Upper lobe of right lung (tissue), 1 donor: ENCODE measurements at regions not wholly inside any gene's neighbourhood (a gene's known extent, or its start where the extent isn't known, plus 50 kb on each side); places are given as distances from the start of the nearest gene placed in this dataset.
"Not testable (repeated sequence)": the region's sequence is repeated elsewhere in the genome, so short reads cannot be mapped to it uniquely, and the experiment has no call there.

Source experiments
- ATAC-seq: fragments of 200-7000 bp; cut with Tn5 transposase; one replicate; pipeline ENCODE4 v1.9.1; 2020; ENCODE audit warnings: mild to moderate bottlenecking, moderate library complexity
- DNase-seq: peaks from one replicate; pipeline ENCODE4 v3.0.0-alpha.2; 2020
- H3K27ac ChIP-seq: fragments of 200-600 bp; one replicate; pipeline ENCODE4 v1.8.0; 2022
- H3K27me3 ChIP-seq: fragments of 200-600 bp; one replicate; pipeline ENCODE4 v1.8.0; 2022; ENCODE audit warnings: mild to moderate bottlenecking
- H3K36me3 ChIP-seq: fragments of 200-600 bp; one replicate; pipeline ENCODE4 v1.8.0; 2022
- H3K4me1 ChIP-seq: fragments of 200-600 bp; one replicate; pipeline ENCODE4 v1.8.0; 2022
- H3K4me3 ChIP-seq: fragments of 200-600 bp; one replicate; pipeline ENCODE4 v1.8.0; 2022; ENCODE audit warnings: mild to moderate bottlenecking
- H3K9me3 ChIP-seq: fragments of 200-600 bp; one replicate; pipeline ENCODE4 v1.8.0; 2022
- intact Hi-C: fragments of 100-400 bp; cut with DNase I; formaldehyde crosslinking; loops from one replicate; pipeline ENCODE4 v1.11.0; 2022
- TF ChIP-seq, protein P1 (sequence below): fragments of 200-600 bp; IDR thresholded peaks from one replicate; pipeline ENCODE4 v1.8.0; 2022; ENCODE audit warnings: antibody characterized with exemption
- donor health status: DM: no; HTN: yes; CAD: no; lungs with severe emphysema.

- Histone ChIP-seq H3K27ac (no peak overlapping the region), H3K36me3 (no peaks in the 10 kb centered on the region), H3K4me3 (no peak overlapping the region), H3K27me3 (no peaks in the 10 kb centered on the region), H3K4me1 (no peaks in the 10 kb centered on the region), H3K9me3 (no peaks in the 10 kb centered on the region)
- TF ChIP-seq, protein P1, sequence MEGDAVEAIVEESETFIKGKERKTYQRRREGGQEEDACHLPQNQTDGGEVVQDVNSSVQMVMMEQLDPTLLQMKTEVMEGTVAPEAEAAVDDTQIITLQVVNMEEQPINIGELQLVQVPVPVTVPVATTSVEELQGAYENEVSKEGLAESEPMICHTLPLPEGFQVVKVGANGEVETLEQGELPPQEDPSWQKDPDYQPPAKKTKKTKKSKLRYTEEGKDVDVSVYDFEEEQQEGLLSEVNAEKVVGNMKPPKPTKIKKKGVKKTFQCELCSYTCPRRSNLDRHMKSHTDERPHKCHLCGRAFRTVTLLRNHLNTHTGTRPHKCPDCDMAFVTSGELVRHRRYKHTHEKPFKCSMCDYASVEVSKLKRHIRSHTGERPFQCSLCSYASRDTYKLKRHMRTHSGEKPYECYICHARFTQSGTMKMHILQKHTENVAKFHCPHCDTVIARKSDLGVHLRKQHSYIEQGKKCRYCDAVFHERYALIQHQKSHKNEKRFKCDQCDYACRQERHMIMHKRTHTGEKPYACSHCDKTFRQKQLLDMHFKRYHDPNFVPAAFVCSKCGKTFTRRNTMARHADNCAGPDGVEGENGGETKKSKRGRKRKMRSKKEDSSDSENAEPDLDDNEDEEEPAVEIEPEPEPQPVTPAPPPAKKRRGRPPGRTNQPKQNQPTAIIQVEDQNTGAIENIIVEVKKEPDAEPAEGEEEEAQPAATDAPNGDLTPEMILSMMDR: no peak
- intact Hi-C loops: no loop called here
- DNase-seq (peak; percentile 60), ATAC-seq (peak; percentile 65)
Measured at GRCh38 chr1:157313240-157313807, 175.1 kb upstream of the ETV3 start.

DNA sequence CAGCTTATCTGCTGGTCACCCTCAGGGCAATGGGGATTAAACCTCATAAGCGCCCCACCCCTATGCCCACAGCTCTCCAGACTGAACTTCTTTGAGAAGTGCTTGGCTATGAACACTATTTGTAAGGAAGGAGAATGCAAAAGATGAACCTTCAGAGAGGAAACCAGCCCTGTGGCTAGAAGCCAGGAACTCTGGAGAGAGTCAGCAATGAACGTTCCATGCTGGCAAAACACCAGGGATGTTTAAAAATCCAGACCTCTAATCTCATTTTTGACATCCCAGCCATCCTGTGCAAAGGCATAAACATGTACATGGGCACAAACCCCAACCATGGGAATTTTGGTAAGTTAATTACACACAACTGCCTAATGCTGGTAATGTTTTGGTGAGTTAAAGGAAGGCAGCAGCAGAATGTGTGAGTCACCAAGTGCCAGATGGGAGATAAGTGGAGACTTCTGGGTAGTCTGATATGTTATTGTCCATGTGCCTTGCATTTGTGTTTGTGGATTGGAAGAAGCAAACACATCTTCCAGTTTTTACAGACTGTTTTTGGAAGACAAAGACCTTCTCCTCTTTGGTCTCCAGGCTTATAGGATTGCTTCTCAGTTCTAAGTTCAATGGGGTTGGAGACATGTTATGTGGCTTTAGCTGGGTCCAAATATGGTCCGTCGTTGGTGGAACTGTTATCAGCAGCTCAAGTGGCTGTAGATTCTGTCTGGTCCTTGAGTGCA is 174.1 kb upstream of the ETV3 start:
- no peak for ATAC-seq
- intact Hi-C loops: no loop called here
- Histone ChIP-seq H3K4me1 (no peaks in the 10 kb centered on the region), H3K9me3 (no peaks in the 10 kb centered on the region), H3K27me3 (no peaks in the 10 kb centered on the region), H3K4me3 (no peak overlapping the region), H3K27ac (no peak overlapping the region), H3K36me3 (no peaks in the 10 kb centered on the region)
- TF ChIP-seq, protein P1: no peak
- DNase-seq: no peak

- TF ChIP-seq, protein P1: no peak
- ATAC-seq (peak; percentile 5), DNase-seq (no peak)
- no peak overlapping the region for H3K4me3 ChIP-seq
- no peaks in the 10 kb centered on the region for H3K27me3 ChIP-seq
- H3K27ac ChIP-seq: no peak overlapping the region
- no peaks in the 10 kb centered on the region for H3K36me3 ChIP-seq
- H3K9me3 ChIP-seq: no peaks in the 10 kb centered on the region
- no peaks in the 10 kb centered on the region for H3K4me1 ChIP-seq
- intact Hi-C loops: no loop called here
Measured at GRCh38 chr1:157311730-157312081, 173.5 kb upstream of the ETV3 start.

DNA sequence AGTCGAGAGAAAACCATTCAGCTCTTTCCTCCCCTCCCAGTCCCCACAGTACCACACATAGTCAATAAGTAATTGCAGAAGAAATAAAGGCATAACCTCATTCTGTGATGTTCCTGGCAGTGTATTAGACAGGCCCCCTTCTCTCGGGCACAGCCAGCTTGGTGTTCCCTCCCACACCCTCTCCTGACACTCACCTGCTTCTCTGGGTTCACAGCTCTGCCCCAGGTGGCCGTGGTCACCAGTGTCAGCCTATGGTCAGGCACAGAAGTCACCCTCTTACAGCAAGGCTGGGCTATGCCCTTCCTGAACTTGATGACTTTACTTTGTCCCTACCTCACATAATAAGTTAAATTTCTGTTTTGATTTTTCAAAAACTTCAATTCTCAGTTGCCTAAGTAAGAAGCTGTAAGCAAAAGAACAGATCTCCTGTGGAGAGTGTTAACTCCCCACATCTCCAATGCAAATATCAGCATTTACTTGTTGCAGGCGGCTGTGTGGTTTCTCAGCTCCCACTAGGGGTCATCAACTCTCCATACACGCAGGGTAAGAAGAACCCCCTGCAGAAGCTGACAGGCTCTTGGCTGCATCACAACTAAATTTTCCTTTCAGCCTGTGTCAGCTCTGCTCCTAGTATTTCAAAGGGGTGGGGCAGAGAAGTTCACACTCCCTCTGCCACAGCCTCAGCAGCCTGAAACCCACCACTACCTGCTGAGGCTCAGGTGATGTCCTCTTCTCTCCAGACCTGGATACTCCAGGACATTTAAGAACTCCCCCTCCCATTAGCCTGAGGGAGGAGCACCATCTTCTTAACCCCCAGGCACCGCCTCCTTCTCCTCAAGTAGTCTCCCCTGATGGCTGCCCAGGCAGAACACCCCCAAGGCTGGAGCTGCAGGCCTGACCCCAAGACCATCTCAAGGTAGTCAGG is 172.9 kb upstream of the ETV3 start:
- H3K4me1 ChIP-seq, intact Hi-C loops, H3K27me3 ChIP-seq, DNase-seq, H3K9me3 ChIP-seq, H3K27ac ChIP-seq, H3K36me3 ChIP-seq, H3K4me3 ChIP-seq: not testable (repeated sequence)
- ATAC-seq: peak; percentile 71
- TF ChIP-seq, protein P1: peak; percentile 17

DNA sequence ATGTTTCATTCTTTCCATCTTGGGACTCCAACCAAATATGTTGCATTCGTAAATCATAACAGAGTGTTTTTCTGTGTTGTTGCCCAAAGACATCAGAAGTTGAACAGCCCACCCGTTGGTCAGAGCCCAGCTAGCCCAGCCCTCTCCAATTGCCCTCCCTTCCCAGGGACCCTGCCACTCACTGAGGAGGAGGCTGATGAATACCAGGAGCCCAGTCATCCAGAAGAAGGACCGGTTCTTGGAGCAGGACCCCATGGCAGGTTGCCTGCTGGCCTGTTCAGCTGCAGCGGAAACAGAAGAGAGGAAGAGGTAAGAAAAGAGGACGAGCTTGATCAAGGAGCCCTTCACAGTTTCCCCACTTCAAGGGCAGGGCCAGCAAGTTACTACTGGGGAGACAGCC is 172.2 kb upstream of the ETV3 start:
- Histone ChIP-seq H3K27ac (no peak overlapping the region), H3K36me3 (no peaks in the 10 kb centered on the region), H3K4me3 (no peak overlapping the region), H3K9me3 (no peaks in the 10 kb centered on the region), H3K27me3 (no peaks in the 10 kb centered on the region), H3K4me1 (no peaks in the 10 kb centered on the region)
- ATAC-seq: no peak
- DNase-seq: no peak
- intact Hi-C loops: no loop called here
- TF ChIP-seq, protein P1: no peak
